SJCRH30 (cell line): ENCODE measurements at regions not wholly inside any gene's neighbourhood (a gene's known extent, or its start where the extent isn't known, plus 50 kb on each side); places are given as distances from the start of the nearest gene placed in this dataset.

Experiments used
- DNase-seq, 2 experiments: peaks; one replicate each; pipeline ENCODE4 v3.0.0-alpha.2; 2015 to 2020
- H3K27ac ChIP-seq: fragments of 250-450 bp; sonication (Bioruptor Pico); 2 replicates; pipeline ENCODE4 v1.5.1; 2020; ENCODE audit warnings: mild to moderate bottlenecking, moderate library complexity
- H3K27me3 ChIP-seq: fragments of 250-450 bp; sonication (Bioruptor Pico); 2 replicates; pipeline ENCODE4 v1.5.1; 2020; ENCODE audit warnings: mild to moderate bottlenecking, moderate library complexity
- H3K36me3 ChIP-seq: fragments of 250-450 bp; sonication (Bioruptor Pico); 2 replicates; pipeline ENCODE4 v1.5.1; 2020; ENCODE audit warnings: mild to moderate bottlenecking, moderate library complexity
- H3K4me1 ChIP-seq: fragments of 250-450 bp; sonication (Bioruptor Pico); 2 replicates; pipeline ENCODE4 v1.5.1; 2020; ENCODE audit warnings: mild to moderate bottlenecking, moderate library complexity
- H3K4me3 ChIP-seq: fragments of 250-450 bp; sonication (Bioruptor Pico); 2 replicates; pipeline ENCODE4 v1.5.1; 2020; ENCODE audit warnings: mild to moderate bottlenecking, moderate library complexity
- H3K9me3 ChIP-seq: fragments of 250-450 bp; sonication (Bioruptor Pico); replicated peaks from 2 replicates; pipeline ENCODE4 v1.5.1; 2020; ENCODE audit warnings: mild to moderate bottlenecking, moderate library complexity

DNA sequence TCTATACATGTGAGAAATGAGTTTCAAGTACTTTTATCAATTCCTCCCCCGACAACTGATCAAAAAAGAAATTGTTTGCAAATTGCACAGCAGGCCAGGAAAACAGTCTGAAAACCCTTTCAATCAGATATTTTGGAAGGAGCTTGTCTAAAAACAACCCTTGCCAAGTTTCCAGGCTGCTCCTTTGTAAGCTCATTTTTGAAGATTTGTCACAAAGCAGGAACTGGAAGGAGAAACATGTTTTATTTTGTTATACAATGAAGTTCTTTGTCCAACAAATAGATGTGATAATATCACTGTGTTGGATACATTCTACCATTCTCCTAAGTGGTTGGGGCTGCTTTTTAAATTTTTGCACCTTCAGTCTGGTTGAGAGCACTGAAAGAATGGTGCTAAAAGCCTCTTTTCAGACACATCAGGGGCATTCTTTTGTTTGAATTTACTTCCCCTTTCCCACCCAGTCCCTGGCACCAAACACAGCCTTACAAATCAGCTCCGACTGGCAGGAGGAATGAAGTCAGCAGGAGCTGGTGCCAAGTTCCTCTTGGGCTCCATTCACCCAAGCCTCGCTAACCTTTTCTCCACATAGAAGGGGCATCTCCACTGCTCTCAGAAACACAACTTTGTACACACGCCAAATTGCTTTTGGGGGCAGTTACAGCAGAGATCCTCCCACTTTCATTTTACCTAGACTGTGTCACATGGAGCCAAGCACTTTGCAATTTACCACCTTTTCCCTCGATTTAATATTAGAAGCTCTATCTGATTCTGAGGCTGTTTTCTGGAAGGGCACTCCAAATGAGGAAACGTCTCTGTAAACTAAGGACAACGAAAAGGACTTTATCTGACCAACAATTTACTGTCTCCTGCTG, 88.0 kb downstream of the C1D start:
- no peak for DNase-seq
- no peaks in the 10 kb centered on the region for H3K36me3 ChIP-seq
- H3K27ac ChIP-seq, result no peak overlapping the region
- H3K27me3 ChIP-seq, result peaks cover 3% of the 10 kb centered on the region; the same call in 1 of the 2 replicates
- H3K4me3 ChIP-seq, result no peak overlapping the region
- H3K9me3 ChIP-seq, result no peaks in the 10 kb centered on the region
- no peaks in the 10 kb centered on the region for H3K4me1 ChIP-seq

DNA sequence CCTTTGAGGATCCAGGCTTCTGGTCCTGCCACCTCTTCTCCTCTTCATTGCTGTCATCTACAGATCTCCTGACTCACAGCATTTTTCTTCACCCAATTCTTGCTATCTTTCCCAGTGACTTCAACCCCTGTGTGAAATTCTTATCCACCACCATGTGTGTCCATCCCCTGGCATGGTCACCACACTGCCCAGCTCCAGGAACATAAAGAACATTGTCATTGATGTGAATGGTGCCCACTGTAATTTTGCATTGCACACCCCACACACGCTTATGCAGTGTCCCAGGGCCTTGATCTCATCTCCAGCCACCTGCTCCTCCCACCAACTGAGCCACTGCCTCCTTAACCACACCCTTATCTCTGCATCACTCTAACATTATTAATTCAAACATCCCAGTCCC, 85.3 kb downstream of the C1D start:
- Histone ChIP-seq H3K27ac (no peak overlapping the region), H3K36me3 (no peaks in the 10 kb centered on the region), H3K9me3 (no peaks in the 10 kb centered on the region), H3K27me3 (peaks cover 3% of the 10 kb centered on the region; the same call in 1 of the 2 replicates), H3K4me1 (no peaks in the 10 kb centered on the region), H3K4me3 (no peak overlapping the region)
- no peak for DNase-seq

DNA sequence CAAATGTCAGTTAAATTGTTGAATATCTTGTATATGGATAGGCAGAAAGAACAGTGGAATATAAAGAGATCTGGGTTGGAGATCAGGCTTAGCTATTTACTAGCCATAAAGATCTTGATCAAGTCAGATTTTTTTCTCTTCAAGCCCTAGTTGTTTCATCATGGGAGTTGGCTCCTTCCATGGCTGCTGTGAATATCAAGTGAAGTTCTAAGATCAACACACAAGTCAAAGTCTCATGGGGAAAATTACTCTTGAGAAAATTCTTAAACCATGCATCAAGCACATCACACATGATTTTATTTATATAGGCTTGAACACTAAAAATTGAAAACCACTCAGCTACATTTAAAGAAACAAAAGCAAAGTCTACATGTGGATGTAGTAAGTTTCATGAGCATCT, 79.8 kb downstream of the C1D start:
- no peaks in the 10 kb centered on the region for H3K36me3 ChIP-seq
- H3K4me3 ChIP-seq, result no peak overlapping the region
- H3K27ac ChIP-seq, result no peak overlapping the region
- no peaks in the 10 kb centered on the region for H3K4me1 ChIP-seq
- H3K27me3 ChIP-seq, result no peaks in the 10 kb centered on the region
- no peaks in the 10 kb centered on the region; the same call in 1 of the 2 replicates for H3K9me3 ChIP-seq
- DNase-seq, result no peak

DNA sequence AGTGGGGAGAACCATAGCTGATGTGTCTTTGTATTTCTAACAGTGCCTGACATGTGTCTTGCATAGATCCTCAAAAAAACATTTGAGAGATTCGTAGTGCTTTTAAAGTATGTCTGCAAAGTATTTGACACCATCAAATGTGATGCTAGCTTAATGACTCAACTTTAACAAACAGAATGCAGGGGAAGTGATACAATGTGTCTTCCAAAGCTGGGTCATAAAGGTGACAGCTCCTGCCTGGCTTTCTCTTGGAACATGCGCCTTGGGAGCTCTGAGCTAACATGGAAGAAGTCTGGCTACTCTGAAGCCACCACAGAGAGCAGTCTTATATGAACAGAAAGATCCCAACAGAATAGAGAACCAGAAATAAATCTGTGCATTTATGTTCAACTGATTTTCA, 78.2 kb downstream of the C1D start:
- no peak overlapping the region for H3K4me3 ChIP-seq
- H3K36me3 ChIP-seq, result no peaks in the 10 kb centered on the region
- no peak for DNase-seq
- no peaks in the 10 kb centered on the region for H3K4me1 ChIP-seq
- H3K9me3 ChIP-seq, result no peaks in the 10 kb centered on the region; the same call in 1 of the 2 replicates
- H3K27me3 ChIP-seq, result no peaks in the 10 kb centered on the region
- H3K27ac ChIP-seq, result no peak overlapping the region

DNA sequence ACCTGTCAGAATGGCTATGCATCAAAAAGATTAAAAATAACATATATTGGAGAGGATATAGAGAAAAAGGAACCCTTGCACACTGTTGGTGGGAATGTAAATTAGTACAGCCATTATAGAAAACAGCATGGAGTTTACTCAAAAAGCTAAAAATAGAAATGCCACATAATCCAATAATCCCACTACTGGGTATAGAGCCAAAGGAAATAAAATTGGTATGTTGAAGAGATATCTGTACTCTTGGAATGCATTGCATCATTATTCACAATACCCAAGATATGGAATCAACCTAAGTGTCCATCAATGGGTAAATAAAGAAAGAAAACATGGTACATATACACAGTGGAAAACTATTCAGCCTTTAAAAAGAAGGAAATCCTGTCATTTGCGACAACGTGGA, 77.2 kb downstream of the C1D start:
- no peak overlapping the region for H3K4me3 ChIP-seq
- H3K27ac ChIP-seq, result no peak overlapping the region
- no peaks in the 10 kb centered on the region for H3K36me3 ChIP-seq
- no peaks in the 10 kb centered on the region for H3K27me3 ChIP-seq
- H3K9me3 ChIP-seq, result no peaks in the 10 kb centered on the region; the same call in 1 of the 2 replicates
- DNase-seq, result no peak
- no peaks in the 10 kb centered on the region for H3K4me1 ChIP-seq

DNA sequence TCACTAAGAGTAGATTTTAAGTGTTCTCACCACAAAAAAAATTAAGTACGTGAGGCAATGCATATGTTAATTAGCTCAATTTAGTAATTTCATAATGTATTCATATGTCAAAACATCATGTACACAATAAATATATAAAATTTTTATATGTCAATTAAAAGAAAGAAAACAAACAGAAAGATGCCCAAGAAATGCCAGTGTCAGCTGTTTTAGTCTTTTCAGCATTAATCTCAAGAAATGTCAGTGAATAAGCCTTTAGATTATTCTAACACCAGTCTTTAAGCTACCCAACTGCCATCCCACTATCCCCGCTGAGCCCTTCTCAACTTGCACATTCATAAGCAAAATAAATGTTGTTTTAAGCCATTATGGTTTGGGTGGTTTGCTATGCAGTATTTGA, 76.5 kb downstream of the C1D start:
- no peak overlapping the region for H3K27ac ChIP-seq
- H3K4me3 ChIP-seq, result no peak overlapping the region
- H3K4me1 ChIP-seq, result no peaks in the 10 kb centered on the region
- DNase-seq, result no peak
- H3K36me3 ChIP-seq, result no peaks in the 10 kb centered on the region
- H3K27me3 ChIP-seq, result no peaks in the 10 kb centered on the region
- H3K9me3 ChIP-seq, result no peaks in the 10 kb centered on the region; the same call in 1 of the 2 replicates
